GM23338 (cell line): ENCODE measurements at regions not wholly inside any gene's neighbourhood (a gene's known extent, or its start where the extent isn't known, plus 50 kb on each side); places are given as distances from the start of the nearest gene placed in this dataset.

Source experiments
- ATAC-seq: fragments of 200-7000 bp; cut with Tn5 transposase; 3 replicates; pipeline ENCODE4 v1.9.1; 2020
- DNase-seq: peaks from one replicate; pipeline ENCODE4 v3.0.0-alpha.2; 2015; ENCODE audit warnings: low spot score
- H2AFZ ChIP-seq: fragments of 200-600 bp; sonication (generic); 2 replicates; pipeline ENCODE4 v1.8.0; 2016; ENCODE audit warnings: antibody characterized with exemption, mild to moderate bottlenecking, moderate library complexity
- H3F3A ChIP-seq: fragments of 200-600 bp; sonication (generic); replicated peaks from 2 replicates; pipeline ENCODE4 v1.8.0; 2017; ENCODE audit warnings: antibody characterized with exemption, mixed run types, low read depth
- H3K27ac ChIP-seq: fragments of 200-600 bp; sonication (generic); 2 replicates; pipeline ENCODE4 v1.6.1; 2016; ENCODE audit warnings: low read depth
- H3K27me3 ChIP-seq: fragments of 200-600 bp; sonication (generic); 2 replicates; pipeline ENCODE4 v1.8.0; 2016; ENCODE audit warnings: mild to moderate bottlenecking, mixed run types, moderate library complexity; ENCODE audit not compliant: insufficient read depth
- H3K36me3 ChIP-seq: fragments of 200-600 bp; sonication (generic); 2 replicates; pipeline ENCODE4 v1.8.0; 2016; ENCODE audit warnings: mild to moderate bottlenecking; ENCODE audit not compliant: insufficient read depth
- H3K4me1 ChIP-seq: fragments of 200-600 bp; sonication (generic); 2 replicates; pipeline ENCODE4 v1.8.0; 2016; ENCODE audit warnings: mild to moderate bottlenecking, moderate library complexity; ENCODE audit not compliant: insufficient read depth
- H3K4me2 ChIP-seq: fragments of 200-600 bp; sonication (generic); 2 replicates; pipeline ENCODE4 v1.7.1; 2017; ENCODE audit warnings: mixed run types
- H3K4me3 ChIP-seq: fragments of 200-600 bp; sonication (generic); 2 replicates; pipeline ENCODE4 v1.6.1; 2016; ENCODE audit warnings: mixed run types
- H3K79me2 ChIP-seq: fragments of 200-600 bp; sonication (generic); replicated peaks from 2 replicates; pipeline ENCODE4 v1.8.0; 2017; ENCODE audit warnings: mild to moderate bottlenecking; ENCODE audit not compliant: insufficient read depth
- H3K9me2 ChIP-seq: fragments of 200-600 bp; sonication (generic); 2 replicates; pipeline ENCODE4 v1.8.0; 2017; ENCODE audit not compliant: insufficient read depth
- H4K20me1 ChIP-seq: fragments of 200-600 bp; sonication (generic); replicated peaks from 2 replicates; pipeline ENCODE4 v1.8.0; 2017; ENCODE audit warnings: mild to moderate bottlenecking; ENCODE audit not compliant: insufficient read depth
- H3K27ac Mint-ChIP-seq: 2 replicates; pipeline ENCODE4 v1.8.0; 2020; ENCODE audit warnings: inconsistent platforms, mild to moderate bottlenecking, moderate library complexity, mixed read lengths
- H3K27me3 Mint-ChIP-seq: 3 replicates; pipeline ENCODE4 v1.8.0; 2022; ENCODE audit warnings: low read depth, mild to moderate bottlenecking, moderate library complexity, mixed read lengths, inconsistent platforms; ENCODE audit not compliant: insufficient read depth, poor library complexity
- H3K36me3 Mint-ChIP-seq: 3 replicates; pipeline ENCODE4 v1.8.0; 2021; ENCODE audit warnings: low read depth, mild to moderate bottlenecking, inconsistent platforms, moderate library complexity, mixed read lengths
- H3K4me1 Mint-ChIP-seq: 3 replicates; pipeline ENCODE4 v1.8.0; 2020; ENCODE audit warnings: mild to moderate bottlenecking, inconsistent platforms, mixed read lengths
- H3K4me3 Mint-ChIP-seq: 3 replicates; pipeline ENCODE4 v1.8.0; 2021; ENCODE audit warnings: moderate library complexity, mild to moderate bottlenecking, inconsistent platforms, mixed read lengths
- H3K9me3 Mint-ChIP-seq: 3 replicates; pipeline ENCODE4 v1.8.0; 2020; ENCODE audit warnings: moderate library complexity, mild to moderate bottlenecking, inconsistent platforms, mixed read lengths
- CREB1 ChIP-seq: fragments of 250-450 bp; sonication (Bioruptor Pico); IDR thresholded peaks from 2 replicates; pipeline ENCODE4 v1.5.0; 2020; ENCODE audit warnings: low read depth, mild to moderate bottlenecking, moderate library complexity
- EZH2 ChIP-seq: fragments of 200-600 bp; sonication (generic); IDR thresholded peaks from one replicate; pipeline ENCODE4 v1.8.0; 2017; ENCODE audit warnings: antibody characterized with exemption, mild to moderate bottlenecking, low read depth; ENCODE audit not compliant: unreplicated experiment
- JUNB ChIP-seq: IDR thresholded peaks from one replicate; pipeline ENCODE4 v1.6.1; 2016; ENCODE audit warnings: antibody characterized with exemption; ENCODE audit not compliant: unreplicated experiment
- POLR2AphosphoS5 ChIP-seq: IDR thresholded peaks from 2 replicates; pipeline ENCODE4 v1.6.1; 2016; ENCODE audit warnings: antibody characterized with exemption, low read depth
- STAT1 ChIP-seq: IDR thresholded peaks from one replicate; pipeline ENCODE4 v1.6.1; 2016; ENCODE audit warnings: antibody characterized with exemption; ENCODE audit not compliant: unreplicated experiment
- ZNF114 ChIP-seq: fragments of 250-450 bp; sonication (Bioruptor Pico); IDR thresholded peaks from 2 replicates; pipeline ENCODE4 v1.5.0; 2020; ENCODE audit warnings: mild to moderate bottlenecking, moderate library complexity
- ZNF331 ChIP-seq: fragments of 250-450 bp; sonication (Bioruptor Pico); IDR thresholded peaks from 2 replicates; pipeline ENCODE4 v1.5.0; 2020; ENCODE audit warnings: low read depth, mild to moderate bottlenecking, moderate library complexity
- TF ChIP-seq, protein P1 (sequence below): IDR thresholded peaks from one replicate; pipeline ENCODE4 v1.6.1; 2018; ENCODE audit warnings: antibody characterized with exemption; ENCODE audit not compliant: unreplicated experiment
- TF ChIP-seq, protein P2 (sequence below), 2 experiments: fragments of 200-600 bp in 1 of 2; sonication (generic) in 1 of 2; conservative IDR thresholded peaks; 2 replicates each; pipeline versions ENCODE4 v1.5.1 to v1.6.1; 2016 to 2017; ENCODE audit warnings: antibody characterized with exemption in 2 of 2, low read depth in 2 of 2, mild to moderate bottlenecking in 2 of 2, moderate library complexity in 1 of 2
- TF ChIP-seq, protein P3 (sequence below): fragments of 250-450 bp; sonication (Bioruptor Pico); IDR thresholded peaks from 2 replicates; pipeline ENCODE4 v1.5.0; 2020; ENCODE audit warnings: mild to moderate bottlenecking, moderate library complexity

DNA sequence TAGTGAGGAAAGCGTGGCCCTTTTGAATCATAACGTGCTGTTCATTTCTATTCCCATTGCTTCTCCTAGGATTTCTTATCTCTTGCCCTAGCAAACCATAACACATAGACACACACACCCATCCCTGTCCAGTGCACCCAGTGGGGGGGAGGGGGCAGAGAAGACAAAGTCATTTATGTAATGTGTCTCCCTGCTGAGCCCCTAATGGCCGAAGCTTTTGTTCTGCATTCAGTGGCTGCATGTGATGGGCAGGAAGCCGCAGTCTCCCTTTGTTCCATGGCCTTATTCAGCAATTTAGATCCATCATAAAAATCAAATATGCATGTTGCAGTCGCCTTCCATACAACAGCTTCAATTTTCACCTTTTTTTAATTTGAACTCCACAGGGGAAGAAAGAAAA lies 325.4 kb downstream of the ZFHX3 start (continued):
- TF ChIP-seq POLR2AphosphoS5 = no peak
- TF ChIP-seq, protein P1, sequence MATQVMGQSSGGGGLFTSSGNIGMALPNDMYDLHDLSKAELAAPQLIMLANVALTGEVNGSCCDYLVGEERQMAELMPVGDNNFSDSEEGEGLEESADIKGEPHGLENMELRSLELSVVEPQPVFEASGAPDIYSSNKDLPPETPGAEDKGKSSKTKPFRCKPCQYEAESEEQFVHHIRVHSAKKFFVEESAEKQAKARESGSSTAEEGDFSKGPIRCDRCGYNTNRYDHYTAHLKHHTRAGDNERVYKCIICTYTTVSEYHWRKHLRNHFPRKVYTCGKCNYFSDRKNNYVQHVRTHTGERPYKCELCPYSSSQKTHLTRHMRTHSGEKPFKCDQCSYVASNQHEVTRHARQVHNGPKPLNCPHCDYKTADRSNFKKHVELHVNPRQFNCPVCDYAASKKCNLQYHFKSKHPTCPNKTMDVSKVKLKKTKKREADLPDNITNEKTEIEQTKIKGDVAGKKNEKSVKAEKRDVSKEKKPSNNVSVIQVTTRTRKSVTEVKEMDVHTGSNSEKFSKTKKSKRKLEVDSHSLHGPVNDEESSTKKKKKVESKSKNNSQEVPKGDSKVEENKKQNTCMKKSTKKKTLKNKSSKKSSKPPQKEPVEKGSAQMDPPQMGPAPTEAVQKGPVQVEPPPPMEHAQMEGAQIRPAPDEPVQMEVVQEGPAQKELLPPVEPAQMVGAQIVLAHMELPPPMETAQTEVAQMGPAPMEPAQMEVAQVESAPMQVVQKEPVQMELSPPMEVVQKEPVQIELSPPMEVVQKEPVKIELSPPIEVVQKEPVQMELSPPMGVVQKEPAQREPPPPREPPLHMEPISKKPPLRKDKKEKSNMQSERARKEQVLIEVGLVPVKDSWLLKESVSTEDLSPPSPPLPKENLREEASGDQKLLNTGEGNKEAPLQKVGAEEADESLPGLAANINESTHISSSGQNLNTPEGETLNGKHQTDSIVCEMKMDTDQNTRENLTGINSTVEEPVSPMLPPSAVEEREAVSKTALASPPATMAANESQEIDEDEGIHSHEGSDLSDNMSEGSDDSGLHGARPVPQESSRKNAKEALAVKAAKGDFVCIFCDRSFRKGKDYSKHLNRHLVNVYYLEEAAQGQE = no peak
- TF ChIP-seq, protein P2, sequence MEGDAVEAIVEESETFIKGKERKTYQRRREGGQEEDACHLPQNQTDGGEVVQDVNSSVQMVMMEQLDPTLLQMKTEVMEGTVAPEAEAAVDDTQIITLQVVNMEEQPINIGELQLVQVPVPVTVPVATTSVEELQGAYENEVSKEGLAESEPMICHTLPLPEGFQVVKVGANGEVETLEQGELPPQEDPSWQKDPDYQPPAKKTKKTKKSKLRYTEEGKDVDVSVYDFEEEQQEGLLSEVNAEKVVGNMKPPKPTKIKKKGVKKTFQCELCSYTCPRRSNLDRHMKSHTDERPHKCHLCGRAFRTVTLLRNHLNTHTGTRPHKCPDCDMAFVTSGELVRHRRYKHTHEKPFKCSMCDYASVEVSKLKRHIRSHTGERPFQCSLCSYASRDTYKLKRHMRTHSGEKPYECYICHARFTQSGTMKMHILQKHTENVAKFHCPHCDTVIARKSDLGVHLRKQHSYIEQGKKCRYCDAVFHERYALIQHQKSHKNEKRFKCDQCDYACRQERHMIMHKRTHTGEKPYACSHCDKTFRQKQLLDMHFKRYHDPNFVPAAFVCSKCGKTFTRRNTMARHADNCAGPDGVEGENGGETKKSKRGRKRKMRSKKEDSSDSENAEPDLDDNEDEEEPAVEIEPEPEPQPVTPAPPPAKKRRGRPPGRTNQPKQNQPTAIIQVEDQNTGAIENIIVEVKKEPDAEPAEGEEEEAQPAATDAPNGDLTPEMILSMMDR (conservative IDR thresholded peaks at IDR 0.05; ENCODE audit: low read depth in 2 of 2) = no peak
- no peak for TF ChIP-seq EZH2
- no peak for TF ChIP-seq ZNF114
- peak; percentile 7; the same call in 1 of the 2 replicates for TF ChIP-seq CREB1

DNA sequence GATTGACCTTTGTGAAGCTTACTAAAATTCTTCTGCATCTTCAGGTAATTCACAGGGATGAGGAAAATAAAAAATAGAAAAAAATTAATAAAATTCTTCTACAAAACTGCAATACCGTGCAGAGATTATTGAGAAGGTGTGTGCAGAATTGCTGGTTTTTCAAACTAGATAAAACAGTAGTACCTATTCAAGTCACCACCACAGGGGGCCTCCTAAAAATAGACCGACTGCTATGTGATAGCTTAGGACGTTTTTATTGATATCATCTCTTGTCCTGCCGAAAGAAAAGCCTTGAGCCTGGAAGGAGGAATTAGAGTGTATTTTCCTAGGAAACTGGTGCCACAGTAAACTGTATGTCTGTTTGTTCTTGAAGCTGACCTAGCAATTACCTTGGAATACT lies 325.9 kb downstream of the ZFHX3 start:
- peak overlapping the region; percentile 65 for H3K4me2 ChIP-seq
- no peak for ATAC-seq
- Mint-ChIP-seq H3K27me3 (peaks cover 7% of the 10 kb centered on the region), H3K4me3 (peak overlapping the region; percentile 58; the same call in 1 of the 3 replicates), H3K4me1 (peaks cover 41% of the 10 kb centered on the region), H3K36me3 (no peaks in the 10 kb centered on the region; the same call in 2 of the 3 replicates), H3K27ac (peak overlapping the region; percentile 98), H3K9me3 (no peaks in the 10 kb centered on the region)
- H4K20me1 ChIP-seq = no peaks in the 10 kb centered on the region
- H3K9me2 ChIP-seq = no peaks in the 10 kb centered on the region
- H3K4me3 ChIP-seq = peak overlapping the region; percentile 16
- peaks cover 33% of the 10 kb centered on the region for H3K4me1 ChIP-seq
- H3K27ac ChIP-seq = peak overlapping the region; percentile 29; the same call in 1 of the 2 replicates
- no peak overlapping the region for H2AFZ ChIP-seq
- no peak for DNase-seq
- no peaks in the 10 kb centered on the region for H3F3A ChIP-seq
- no peaks in the 10 kb centered on the region for H3K79me2 ChIP-seq
- no peaks in the 10 kb centered on the region for H3K36me3 ChIP-seq
- no peaks in the 10 kb centered on the region for H3K27me3 ChIP-seq
- no peak for TF ChIP-seq ZNF114
- no peak for TF ChIP-seq CREB1
- TF ChIP-seq ZNF331 (CRISPR knock-in tag) = no peak
- TF ChIP-seq, protein P2 (conservative IDR thresholded peaks at IDR 0.05; ENCODE audit: low read depth in 2 of 2) = no peak
- TF ChIP-seq, protein P3, sequence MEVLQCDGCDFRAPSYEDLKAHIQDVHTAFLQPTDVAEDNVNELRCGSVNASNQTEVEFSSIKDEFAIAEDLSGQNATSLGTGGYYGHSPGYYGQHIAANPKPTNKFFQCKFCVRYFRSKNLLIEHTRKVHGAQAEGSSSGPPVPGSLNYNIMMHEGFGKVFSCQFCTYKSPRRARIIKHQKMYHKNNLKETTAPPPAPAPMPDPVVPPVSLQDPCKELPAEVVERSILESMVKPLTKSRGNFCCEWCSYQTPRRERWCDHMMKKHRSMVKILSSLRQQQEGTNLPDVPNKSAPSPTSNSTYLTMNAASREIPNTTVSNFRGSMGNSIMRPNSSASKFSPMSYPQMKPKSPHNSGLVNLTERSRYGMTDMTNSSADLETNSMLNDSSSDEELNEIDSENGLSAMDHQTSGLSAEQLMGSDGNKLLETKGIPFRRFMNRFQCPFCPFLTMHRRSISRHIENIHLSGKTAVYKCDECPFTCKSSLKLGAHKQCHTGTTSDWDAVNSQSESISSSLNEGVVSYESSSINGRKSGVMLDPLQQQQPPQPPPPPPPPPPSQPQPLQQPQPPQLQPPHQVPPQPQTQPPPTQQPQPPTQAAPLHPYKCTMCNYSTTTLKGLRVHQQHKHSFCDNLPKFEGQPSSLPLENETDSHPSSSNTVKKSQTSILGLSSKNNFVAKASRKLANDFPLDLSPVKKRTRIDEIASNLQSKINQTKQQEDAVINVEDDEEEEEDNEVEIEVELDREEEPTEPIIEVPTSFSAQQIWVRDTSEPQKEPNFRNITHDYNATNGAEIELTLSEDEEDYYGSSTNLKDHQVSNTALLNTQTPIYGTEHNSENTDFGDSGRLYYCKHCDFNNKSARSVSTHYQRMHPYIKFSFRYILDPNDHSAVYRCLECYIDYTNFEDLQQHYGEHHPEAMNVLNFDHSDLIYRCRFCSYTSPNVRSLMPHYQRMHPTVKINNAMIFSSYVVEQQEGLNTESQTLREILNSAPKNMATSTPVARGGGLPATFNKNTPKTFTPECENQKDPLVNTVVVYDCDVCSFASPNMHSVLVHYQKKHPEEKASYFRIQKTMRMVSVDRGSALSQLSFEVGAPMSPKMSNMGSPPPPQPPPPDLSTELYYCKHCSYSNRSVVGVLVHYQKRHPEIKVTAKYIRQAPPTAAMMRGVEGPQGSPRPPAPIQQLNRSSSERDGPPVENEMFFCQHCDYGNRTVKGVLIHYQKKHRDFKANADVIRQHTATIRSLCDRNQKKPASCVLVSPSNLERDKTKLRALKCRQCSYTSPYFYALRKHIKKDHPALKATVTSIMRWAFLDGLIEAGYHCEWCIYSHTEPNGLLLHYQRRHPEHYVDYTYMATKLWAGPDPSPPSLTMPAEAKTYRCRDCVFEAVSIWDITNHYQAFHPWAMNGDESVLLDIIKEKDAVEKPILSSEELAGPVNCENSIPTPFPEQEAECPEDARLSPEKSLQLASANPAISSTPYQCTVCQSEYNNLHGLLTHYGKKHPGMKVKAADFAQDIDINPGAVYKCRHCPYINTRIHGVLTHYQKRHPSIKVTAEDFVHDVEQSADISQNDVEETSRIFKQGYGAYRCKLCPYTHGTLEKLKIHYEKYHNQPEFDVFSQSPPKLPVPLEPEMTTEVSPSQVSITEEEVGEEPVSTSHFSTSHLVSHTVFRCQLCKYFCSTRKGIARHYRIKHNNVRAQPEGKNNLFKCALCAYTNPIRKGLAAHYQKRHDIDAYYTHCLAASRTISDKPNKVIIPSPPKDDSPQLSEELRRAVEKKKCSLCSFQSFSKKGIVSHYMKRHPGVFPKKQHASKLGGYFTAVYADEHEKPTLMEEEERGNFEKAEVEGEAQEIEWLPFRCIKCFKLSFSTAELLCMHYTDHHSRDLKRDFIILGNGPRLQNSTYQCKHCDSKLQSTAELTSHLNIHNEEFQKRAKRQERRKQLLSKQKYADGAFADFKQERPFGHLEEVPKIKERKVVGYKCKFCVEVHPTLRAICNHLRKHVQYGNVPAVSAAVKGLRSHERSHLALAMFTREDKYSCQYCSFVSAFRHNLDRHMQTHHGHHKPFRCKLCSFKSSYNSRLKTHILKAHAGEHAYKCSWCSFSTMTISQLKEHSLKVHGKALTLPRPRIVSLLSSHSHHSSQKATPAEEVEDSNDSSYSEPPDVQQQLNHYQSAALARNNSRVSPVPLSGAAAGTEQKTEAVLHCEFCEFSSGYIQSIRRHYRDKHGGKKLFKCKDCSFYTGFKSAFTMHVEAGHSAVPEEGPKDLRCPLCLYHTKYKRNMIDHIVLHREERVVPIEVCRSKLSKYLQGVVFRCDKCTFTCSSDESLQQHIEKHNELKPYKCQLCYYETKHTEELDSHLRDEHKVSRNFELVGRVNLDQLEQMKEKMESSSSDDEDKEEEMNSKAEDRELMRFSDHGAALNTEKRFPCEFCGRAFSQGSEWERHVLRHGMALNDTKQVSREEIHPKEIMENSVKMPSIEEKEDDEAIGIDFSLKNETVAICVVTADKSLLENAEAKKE (CRISPR knock-in tag) = no peak
- no peak for TF ChIP-seq POLR2AphosphoS5
- no peak for TF ChIP-seq STAT1
- no peak for TF ChIP-seq JUNB
- no peak for TF ChIP-seq EZH2
